ENCODE measurements at regions not wholly inside any gene's neighbourhood (a gene's known extent, or its start where the extent isn't known, plus 50 kb on each side); places are given as distances from the start of the nearest gene placed in this dataset.
A peak's percentile ranks its signal among the peaks of the same experiment; 100 is the strongest.

GRCh38 chr11:69983897-69984438, 94.1 kb upstream of the ANO1 start:
- H3K4me3 Mint-ChIP-seq = peak overlapping the region; percentile 20
- H3K4me1 Mint-ChIP-seq (ENCODE audit: unreplicated experiment) = peaks cover 34% of the 10 kb centered on the region
- H3K36me3 Mint-ChIP-seq = no peaks in the 10 kb centered on the region

GRCh38 chr11:69984457-69985261, 93.5 kb upstream of the ANO1 start:
- no peaks in the 10 kb centered on the region for H3K36me3 Mint-ChIP-seq
- peak overlapping the region; percentile 73 for H3K4me3 Mint-ChIP-seq
- no peak for DNase-seq (ENCODE audit: extremely low spot score, unreplicated experiment)
- H3K4me1 Mint-ChIP-seq (ENCODE audit: unreplicated experiment) = peaks cover 32% of the 10 kb centered on the region
- no peak for TF ChIP-seq CTCF (conservative IDR thresholded peaks at IDR 0.05)
- H3K27me3 Mint-ChIP-seq = peaks cover 70% of the 10 kb centered on the region
- no peak overlapping the region for H3K27ac Mint-ChIP-seq
- H3K9me3 Mint-ChIP-seq = no peaks in the 10 kb centered on the region

More at GRCh38 chr11:69983897-69984438, 94.1 kb upstream of the ANO1 start:
- no peak for DNase-seq (ENCODE audit: extremely low spot score, unreplicated experiment)
- no peaks in the 10 kb centered on the region for H3K9me3 Mint-ChIP-seq
- H3K27ac Mint-ChIP-seq = no peak overlapping the region
- no peak for TF ChIP-seq CTCF (conservative IDR thresholded peaks at IDR 0.05)
- peaks cover 69% of the 10 kb centered on the region for H3K27me3 Mint-ChIP-seq

GRCh38 chr11:69985331-69985640, 92.8 kb upstream of the ANO1 start:
- H3K4me1 Mint-ChIP-seq (ENCODE audit: unreplicated experiment) = peaks cover 32% of the 10 kb centered on the region
- H3K4me3 Mint-ChIP-seq = peak overlapping the region; percentile 73
- H3K36me3 Mint-ChIP-seq = no peaks in the 10 kb centered on the region
- no peak for TF ChIP-seq CTCF (conservative IDR thresholded peaks at IDR 0.05)
- H3K9me3 Mint-ChIP-seq = no peaks in the 10 kb centered on the region
- H3K27ac Mint-ChIP-seq = no peak overlapping the region
- no peak for DNase-seq (ENCODE audit: extremely low spot score, unreplicated experiment)
- H3K27me3 Mint-ChIP-seq = peaks cover 73% of the 10 kb centered on the region

GRCh38 chr11:69985641-69986439, 92.3 kb upstream of the ANO1 start:
- H3K27me3 Mint-ChIP-seq = peaks cover 78% of the 10 kb centered on the region
- TF ChIP-seq CTCF (conservative IDR thresholded peaks at IDR 0.05) = no peak
- no peak for DNase-seq (ENCODE audit: extremely low spot score, unreplicated experiment)
- peaks cover 32% of the 10 kb centered on the region for H3K4me1 Mint-ChIP-seq (ENCODE audit: unreplicated experiment)
- no peak overlapping the region for H3K27ac Mint-ChIP-seq
- no peaks in the 10 kb centered on the region for H3K36me3 Mint-ChIP-seq
- no peaks in the 10 kb centered on the region for H3K9me3 Mint-ChIP-seq
- H3K4me3 Mint-ChIP-seq = no peak overlapping the region

- Mint-ChIP-seq H3K9me3 (no peaks in the 10 kb centered on the region), H3K4me3 (no peak overlapping the region)
These were observed 91.7 kb upstream of the ANO1 start for GRCh38 chr11:69986440-69986787.

More at GRCh38 chr11:69986440-69986787, 91.7 kb upstream of the ANO1 start:
- peaks cover 81% of the 10 kb centered on the region for H3K27me3 Mint-ChIP-seq
- TF ChIP-seq CTCF (conservative IDR thresholded peaks at IDR 0.05) = no peak
- H3K27ac Mint-ChIP-seq = no peak overlapping the region
- peaks cover 32% of the 10 kb centered on the region for H3K4me1 Mint-ChIP-seq (ENCODE audit: unreplicated experiment)
- DNase-seq (ENCODE audit: extremely low spot score, unreplicated experiment) = no peak
- H3K36me3 Mint-ChIP-seq = no peaks in the 10 kb centered on the region
